ENCODE measurements at regions not wholly inside any gene's neighbourhood (a gene's known extent, or its start where the extent isn't known, plus 50 kb on each side); places are given as distances from the start of the nearest gene placed in this dataset.

DNA sequence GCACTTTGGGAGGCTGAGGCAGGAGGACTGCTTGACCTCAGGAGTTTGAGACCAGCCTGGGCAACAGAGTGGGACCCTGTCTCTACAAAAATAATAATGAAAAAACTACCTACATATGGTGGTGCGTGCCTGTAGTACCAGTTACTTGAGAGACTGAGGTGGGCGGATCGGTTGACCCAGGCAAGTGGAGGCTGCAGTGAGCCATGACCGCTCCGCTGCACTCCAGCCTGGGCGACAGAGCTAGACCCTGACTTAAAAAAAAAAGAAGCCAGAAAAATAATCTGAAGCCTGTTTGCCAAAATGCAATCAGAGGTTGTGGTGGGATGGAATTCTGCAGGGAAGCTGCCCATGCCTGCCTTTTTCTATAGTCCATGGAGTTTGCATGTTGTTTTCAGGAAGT lies 50.4 kb upstream of the GGTA1 start:
- DNase-seq = no peak

DNA sequence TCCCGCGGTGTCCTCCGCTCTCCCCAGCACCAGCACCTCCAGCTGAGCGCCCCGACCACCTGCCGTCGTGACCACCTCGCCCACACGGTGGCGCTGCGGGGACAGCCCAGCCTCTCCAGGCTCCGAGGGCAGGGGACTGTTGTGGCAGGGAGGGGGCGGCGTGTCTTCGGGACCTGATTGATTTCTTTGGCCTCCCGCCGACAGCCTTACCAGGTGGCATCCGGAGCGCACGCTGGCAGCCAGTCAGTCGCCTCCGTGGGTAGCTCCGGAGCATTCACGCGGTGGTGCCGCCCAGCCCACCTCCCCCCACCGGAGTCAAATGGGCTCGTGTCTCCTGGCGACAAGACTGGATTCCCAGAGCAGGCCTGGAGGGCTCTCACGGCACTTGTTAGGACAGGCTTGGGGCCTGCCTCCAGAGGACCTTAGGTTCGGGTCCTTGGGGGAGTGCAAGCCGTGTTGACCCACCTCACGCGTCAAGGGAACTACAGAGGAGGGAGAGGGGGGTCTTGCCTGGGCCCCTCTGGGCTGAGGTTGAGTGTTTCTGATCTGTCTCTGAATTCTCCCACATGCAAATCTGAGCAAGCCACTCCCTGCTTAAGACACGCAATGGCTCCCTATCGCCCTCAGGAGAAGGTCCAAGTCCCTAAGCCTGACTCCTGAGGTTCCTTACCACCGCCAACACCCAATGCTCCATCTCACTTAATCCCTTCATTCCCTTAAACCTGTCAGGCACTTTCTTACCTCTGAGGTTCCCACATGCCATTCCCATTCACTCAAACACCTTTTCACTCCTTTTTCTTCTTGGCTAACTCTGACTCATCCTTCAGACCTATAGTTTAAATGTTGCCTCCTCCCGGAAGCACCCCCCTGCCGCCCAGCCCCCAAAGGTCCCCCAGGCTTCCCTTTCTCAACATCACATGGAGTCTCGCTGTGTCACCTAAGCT lies 51.2 kb upstream of the GGTA1 start:
- DNase-seq = peak; percentile 44 to 63

GRCh38 chr9:121551985-121552753 lies 52.5 kb upstream of the GGTA1 start:
- DNase-seq = no peak

DNA sequence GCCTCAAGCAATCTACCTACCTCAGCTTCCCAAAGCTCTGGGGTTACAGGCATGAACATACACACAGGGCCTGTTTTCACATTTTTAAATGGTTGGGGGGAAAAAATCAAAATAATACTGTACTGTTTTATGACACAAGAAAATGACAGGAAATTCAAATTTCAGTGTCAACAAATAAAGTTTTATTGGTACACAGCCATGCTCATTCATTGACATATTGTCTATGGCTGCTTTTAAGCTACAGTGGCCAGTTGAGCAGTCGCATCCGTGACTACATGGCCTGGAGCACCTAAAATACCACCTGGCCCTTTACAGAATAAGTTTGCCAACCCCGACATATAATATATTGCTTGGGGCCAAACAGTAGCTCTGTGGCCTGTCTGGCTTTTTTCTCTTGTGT lies 56.4 kb upstream of the GGTA1 start:
- DNase-seq = no peak

GRCh38 chr9:121556580-121556979 lies 56.9 kb upstream of the GGTA1 start:
- DNase-seq = no peak

- DNase-seq = peak; percentile 96 to 97
Observed at GRCh38 chr9:121557581-121558447, 58.2 kb upstream of the GGTA1 start.

DNA sequence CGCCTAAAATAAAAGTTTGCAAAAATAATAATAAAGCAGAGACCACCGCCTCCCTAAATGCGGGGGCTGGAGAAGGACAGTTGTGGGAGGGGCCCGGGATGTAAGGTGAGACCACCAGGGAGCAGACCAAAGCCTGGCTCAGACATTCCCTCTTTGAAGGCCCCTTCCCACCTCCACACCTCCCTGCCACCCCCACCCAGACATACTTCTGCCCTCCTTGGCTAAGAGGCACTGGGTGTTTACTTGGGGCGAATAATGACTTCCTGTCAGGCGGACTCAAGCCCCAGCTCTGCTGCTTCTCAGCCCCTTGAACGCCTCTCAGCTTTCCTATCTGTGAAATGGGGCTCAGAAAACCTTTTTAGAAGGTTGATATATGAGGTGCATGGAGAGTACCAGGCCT lies 58.8 kb upstream of the GGTA1 start:
- DNase-seq = no peak

GRCh38 chr9:121559183-121559582 lies 59.5 kb upstream of the GGTA1 start:
- DNase-seq = peak; percentile 15 to 45

DNA sequence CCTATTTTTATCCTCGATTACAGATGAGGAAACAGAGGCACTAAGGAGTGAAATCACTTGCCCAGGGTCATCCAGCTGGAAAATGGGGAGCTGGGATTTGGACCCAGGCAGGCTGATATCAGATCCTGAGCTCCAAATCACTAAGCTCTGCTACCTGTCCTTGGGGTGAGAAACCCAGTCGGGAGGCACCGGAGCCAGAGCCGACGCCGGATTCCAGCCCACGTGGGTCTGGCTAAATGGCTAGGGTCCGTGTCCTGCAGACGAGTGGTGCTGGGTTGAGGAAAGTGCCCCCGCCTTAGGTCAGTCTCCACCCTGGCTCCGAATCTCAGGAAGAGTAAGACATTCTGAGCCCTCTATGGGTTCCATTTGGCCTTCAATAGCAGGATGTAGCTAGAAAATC lies 61.3 kb upstream of the GGTA1 start:
- DNase-seq = no peak

DNA sequence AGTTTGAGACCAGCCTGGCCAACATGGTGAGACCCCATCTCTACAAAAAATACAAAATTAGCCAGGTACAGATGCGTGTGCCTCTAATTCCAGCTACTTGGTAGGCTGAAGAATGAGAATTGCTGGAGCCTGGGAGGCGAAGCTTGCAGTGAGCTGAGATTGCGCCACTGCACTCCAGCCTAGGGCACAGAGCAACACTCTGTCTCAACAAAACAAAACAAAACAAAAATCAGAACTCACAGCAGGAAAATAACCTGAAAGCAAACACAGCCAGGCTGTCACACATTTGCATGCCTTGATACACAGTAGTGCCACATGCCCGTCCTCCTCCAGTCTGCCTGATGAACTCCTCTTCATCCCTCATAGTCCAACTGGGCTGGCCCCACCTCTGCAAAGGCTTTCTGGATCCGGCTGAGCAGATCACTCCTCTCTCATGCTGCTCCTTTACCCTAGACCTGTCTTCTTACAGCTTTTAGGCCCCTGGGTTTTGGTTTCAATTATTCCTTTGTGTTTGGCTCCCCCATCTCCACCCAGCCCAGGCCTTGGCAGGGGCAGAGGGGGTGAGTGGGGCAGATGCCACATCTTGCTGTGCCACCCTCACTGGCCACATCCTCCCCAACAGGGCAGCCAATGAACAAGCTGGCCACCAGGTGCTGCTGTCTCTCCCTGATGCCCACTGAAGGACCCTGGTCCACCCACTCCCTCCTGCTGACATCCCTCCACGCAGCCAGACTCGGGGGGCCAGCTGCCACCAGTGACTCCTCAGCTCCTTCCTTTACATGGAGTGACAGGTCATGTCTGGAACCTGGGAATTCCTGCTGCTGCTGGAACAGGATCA lies 62.0 kb upstream of the GGTA1 start:
- DNase-seq = no peak

DNA sequence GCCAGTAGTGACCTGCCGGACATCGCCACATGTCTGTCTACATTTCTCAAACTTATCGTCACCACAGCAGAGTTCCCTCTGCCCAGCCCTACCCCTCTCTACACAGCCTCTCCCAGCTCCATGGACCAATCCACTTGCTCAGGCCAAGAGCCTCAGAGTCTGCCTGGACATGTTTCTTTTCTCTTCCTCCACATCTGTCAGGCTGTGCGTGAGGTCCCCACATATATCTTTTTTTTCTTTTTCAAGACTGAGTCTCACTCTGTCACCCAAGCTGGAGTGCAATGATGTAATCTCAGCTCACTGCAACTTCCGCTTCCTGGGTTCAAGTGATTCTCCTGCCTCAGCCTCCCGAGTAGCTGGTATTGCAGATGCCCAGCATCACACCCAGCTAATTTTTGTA lies 62.7 kb upstream of the GGTA1 start:
- DNase-seq = no peak

DNA sequence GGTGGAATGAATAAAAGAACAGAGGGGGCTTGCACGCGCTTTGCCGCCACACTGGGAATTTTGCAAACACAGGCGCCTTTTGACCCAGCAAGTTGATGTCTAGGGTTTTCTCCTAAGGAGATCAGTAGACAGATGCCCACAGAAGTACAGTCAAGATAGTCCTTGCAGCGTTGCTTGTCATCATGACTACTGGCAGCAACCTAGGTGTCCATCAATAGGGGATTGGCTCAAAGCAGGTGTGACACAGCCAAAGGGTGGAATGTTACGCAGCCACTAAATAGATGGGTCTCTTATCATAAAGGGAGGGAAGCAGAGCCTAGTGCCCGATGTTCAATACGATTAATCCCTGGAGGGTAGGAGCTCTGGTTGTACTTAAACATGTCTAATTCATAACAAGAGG lies 63.8 kb upstream of the GGTA1 start:
- no peak for DNase-seq

DNA sequence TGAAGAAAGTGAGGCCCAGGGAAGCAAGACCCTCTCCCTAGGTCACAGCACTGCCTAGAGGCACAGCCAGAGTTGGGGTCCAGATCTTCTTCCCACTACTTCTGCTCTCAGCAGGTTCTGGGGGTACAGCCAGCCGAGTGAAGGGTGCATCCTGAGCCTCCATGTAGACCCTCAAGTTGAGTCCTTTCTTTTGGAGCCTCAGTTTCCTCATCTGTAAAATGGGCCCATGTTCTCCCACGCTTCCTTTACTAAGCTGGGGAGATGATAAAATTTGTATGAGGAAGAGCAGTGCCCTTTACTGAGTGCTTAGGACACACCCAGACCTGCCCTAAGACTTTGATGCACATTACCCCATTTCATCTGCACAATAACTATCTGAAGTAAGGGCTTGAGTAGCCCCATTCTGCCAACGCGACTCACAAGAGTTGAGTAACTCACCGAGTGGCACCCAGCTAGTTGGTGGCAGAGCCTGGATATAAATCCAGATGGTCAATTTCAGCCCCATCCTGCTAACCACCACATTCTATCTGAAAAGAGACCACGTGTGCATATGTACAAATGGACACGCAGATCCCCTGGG lies 64.3 kb upstream of the GGTA1 start:
- no peak for DNase-seq

GRCh38 chr9:121564504-121565260 lies 65.0 kb upstream of the GGTA1 start:
- no peak for DNase-seq

DNA sequence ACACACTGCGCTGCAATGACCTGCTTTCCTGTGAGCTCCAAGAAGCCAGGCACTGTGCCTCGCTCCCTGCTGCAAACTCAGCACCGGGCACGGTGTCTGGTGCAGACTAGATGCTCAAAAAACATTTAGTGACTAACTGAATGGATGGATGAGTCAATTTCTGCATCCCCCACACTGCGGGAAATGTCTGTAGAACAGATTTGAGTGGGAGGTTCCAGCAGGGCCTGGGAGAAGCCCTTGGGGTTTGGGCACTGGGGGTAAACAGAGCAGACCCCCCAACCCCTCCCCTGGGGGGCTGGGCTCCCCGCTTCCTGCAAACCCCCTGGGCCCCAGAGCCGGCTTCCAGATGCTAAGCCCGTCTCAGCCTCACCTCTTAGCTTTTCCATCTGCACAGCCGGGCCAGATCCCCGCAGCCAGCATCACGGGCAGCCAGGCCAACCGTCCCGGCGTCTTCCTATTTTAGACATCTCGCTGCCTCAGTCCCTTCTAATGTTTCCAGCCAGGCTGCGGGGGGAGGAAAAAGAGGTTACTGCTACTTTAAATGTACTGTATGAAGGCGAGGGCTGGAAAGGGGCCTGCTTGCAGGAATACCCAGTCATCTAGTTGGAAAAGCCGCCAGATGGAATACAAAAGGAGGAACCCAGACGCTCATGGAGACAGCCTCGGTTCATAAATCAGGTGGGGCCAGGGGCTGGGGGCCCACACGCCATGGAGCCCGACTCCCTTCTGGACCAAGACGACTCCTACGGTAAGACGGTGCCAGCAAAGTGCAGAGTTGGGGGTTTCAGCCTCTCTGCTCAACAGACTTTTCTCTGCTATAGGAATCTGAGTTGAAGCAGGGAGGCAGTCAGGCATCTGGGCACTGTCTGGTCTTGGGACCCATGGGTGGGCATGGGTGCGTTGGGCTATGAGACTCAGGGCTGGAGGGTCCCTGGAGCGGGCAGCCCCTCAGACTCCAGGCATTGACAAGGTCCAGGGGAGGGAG lies 67.1 kb upstream of the GGTA1 start:
- no peak for DNase-seq

DNA sequence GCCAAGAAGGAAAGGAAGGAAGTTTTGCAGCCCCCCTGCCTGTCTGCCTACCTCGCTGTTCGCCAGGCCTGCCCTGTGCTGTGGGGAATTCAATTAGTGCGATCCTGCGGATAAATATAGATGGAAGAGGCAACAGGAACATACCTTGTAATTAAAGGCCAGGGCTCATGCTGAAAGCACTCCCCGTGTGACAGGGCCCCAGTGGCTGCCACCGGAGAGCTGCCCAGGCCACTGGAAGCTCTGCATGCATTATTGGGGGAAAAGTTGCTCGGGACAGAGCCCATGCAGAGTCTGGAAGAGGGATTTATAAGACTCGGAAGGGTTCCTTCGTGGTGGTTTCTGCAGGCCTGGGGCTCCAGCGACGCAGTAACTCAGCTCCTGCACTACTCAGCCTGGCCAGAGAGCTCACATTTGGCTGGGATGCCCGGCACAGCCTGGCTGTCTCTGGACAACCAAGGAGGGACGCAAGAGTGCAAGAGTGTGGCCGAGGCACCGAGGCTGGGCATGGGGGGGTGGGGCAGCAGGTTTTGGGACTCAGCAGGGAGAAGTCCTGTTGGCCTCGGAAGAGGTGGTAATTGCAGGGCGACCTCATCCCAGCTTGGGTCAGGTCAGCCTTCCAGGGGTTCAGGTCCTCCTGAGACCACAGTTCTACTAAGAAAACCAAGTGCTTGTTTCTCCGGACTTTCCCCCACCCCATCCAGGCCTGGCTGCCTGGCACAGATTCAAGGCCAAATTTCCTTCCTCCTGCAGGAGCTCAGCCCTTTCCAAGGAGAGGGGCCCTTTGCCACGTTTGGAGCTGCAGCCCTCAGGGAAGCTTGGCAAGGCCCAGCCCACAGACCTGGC lies 68.1 kb upstream of the GGTA1 start:
- no peak for DNase-seq

GRCh38 chr9:121568343-121569265 lies 69.0 kb upstream of the GGTA1 start:
- DNase-seq = no peak

GRCh38 chr9:121569266-121569648 lies 69.6 kb upstream of the GGTA1 start:
- DNase-seq = no peak

All from Kasumi-1 (cell line).